Fibroblast of villous mesenchyme (primary cell): ENCODE measurements at regions not wholly inside any gene's neighbourhood (a gene's known extent, or its start where the extent isn't known, plus 50 kb on each side); places are given as distances from the start of the nearest gene placed in this dataset.

Experiments
- DNase-seq: peaks from one replicate; pipeline ENCODE4 v3.0.0-alpha.2; 2010; ENCODE audit warnings: low read depth
- H3K4me3 ChIP-seq: 2 replicates; pipeline ENCODE4 v1.5.1; 2011; ENCODE audit warnings: low read depth, mild to moderate bottlenecking, low read length
- CTCF ChIP-seq: IDR thresholded peaks from 2 replicates; pipeline ENCODE4 v1.5.1; 2012; ENCODE audit warnings: low read depth, mild to moderate bottlenecking, low read length; ENCODE audit not compliant: insufficient read depth

- DNase-seq = no peak
- no peak for TF ChIP-seq CTCF
- no peak overlapping the region for H3K4me3 ChIP-seq
These were observed 1756.5 kb downstream of the NCAM2 start for GRCh38 chr21:22754746-22755145.

- TF ChIP-seq CTCF = no peak
- H3K4me3 ChIP-seq = no peak overlapping the region
- no peak for DNase-seq
These were observed 1760.3 kb downstream of the NCAM2 start for GRCh38 chr21:22758478-22758877.

DNA sequence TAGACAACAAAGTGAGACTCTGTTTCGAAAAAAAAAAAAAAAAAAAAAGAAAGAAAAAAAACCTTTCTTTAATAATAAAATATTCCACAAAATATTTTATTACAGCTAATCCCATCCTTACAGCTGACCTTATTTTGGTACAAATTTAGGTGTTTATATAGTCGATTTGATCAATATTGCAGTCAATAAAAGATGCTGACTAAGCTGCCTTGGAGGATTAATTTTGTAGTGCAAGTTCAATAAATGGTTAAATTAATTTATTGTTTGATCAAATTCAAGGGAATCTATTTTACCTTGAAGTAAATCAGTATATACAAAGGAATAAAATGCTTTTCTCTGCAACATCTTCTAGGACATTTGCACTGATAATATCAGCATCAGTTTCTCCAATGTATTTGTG, 1764.3 kb downstream of the NCAM2 start:
- no peak for DNase-seq
- no peak for TF ChIP-seq CTCF
- H3K4me3 ChIP-seq = no peak overlapping the region

DNA sequence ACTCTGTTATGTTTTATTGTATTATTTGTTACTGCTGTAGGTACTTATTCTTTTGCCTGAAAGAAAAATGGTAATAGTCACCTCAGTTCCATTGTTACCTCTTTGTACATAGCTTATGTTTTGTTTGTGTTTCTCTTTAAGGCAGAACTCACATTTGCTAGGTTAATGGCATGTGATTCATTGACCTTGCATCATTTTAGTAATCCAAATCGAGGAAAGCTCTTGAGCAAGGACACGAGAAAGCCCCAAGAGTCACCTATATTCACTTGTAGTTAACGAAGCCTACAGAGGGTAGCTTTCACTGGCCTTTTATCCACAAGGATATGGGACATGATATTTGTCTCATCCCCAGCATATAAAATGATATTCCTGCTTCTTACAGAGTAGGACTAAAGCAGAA, 1765.2 kb downstream of the NCAM2 start:
- no peak for DNase-seq
- no peak overlapping the region for H3K4me3 ChIP-seq
- TF ChIP-seq CTCF = no peak

GRCh38 chr21:22764222-22764621, 1766.0 kb downstream of the NCAM2 start:
- no peak for TF ChIP-seq CTCF
- DNase-seq = no peak

GRCh38 chr21:22791376-22791775, 1793.2 kb downstream of the NCAM2 start:
- DNase-seq = no peak
- H3K4me3 ChIP-seq = no peak overlapping the region
- no peak for TF ChIP-seq CTCF

More at GRCh38 chr21:22764222-22764621, 1766.0 kb downstream of the NCAM2 start:
- no peak overlapping the region for H3K4me3 ChIP-seq

GRCh38 chr21:22791986-22792560, 1793.9 kb downstream of the NCAM2 start:
- TF ChIP-seq CTCF = peak; percentile 59
- peak; percentile 45 for DNase-seq

More at GRCh38 chr21:22791986-22792560, 1793.9 kb downstream of the NCAM2 start:
- H3K4me3 ChIP-seq = no peak overlapping the region
